ENCODE measurements at regions not wholly inside any gene's neighbourhood (a gene's known extent, or its start where the extent isn't known, plus 50 kb on each side); places are given as distances from the start of the nearest gene placed in this dataset.

DNA sequence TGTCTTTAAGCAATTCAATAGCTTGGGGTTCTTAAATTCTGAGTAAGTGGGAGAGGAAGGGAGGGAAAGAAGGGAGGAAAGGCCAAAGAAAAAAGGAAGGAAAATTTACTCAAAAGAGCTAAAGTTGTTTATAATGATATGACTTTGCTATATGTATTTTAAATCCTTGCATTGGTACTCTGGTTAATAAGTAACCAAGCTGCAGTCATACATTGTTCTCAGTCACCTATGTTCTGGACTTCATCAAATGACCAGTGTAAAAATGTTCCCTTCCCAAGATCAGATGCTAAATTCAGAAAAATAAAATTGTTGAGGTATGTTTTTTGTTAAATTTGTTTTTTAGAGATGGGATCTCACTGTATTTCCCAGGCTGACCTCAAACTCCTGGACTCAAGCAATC, 259.9 kb upstream of the CPNE8 start:
- H3K27ac ChIP-seq (ENCODE audit: poor library complexity, severe bottlenecking) = no peak overlapping the region
- TF ChIP-seq, protein P1, sequence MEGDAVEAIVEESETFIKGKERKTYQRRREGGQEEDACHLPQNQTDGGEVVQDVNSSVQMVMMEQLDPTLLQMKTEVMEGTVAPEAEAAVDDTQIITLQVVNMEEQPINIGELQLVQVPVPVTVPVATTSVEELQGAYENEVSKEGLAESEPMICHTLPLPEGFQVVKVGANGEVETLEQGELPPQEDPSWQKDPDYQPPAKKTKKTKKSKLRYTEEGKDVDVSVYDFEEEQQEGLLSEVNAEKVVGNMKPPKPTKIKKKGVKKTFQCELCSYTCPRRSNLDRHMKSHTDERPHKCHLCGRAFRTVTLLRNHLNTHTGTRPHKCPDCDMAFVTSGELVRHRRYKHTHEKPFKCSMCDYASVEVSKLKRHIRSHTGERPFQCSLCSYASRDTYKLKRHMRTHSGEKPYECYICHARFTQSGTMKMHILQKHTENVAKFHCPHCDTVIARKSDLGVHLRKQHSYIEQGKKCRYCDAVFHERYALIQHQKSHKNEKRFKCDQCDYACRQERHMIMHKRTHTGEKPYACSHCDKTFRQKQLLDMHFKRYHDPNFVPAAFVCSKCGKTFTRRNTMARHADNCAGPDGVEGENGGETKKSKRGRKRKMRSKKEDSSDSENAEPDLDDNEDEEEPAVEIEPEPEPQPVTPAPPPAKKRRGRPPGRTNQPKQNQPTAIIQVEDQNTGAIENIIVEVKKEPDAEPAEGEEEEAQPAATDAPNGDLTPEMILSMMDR (IDR thresholded peaks at IDR 0.05; ENCODE audit: poor library complexity, severe bottlenecking) = no peak
- no peaks in the 10 kb centered on the region for H3K27me3 ChIP-seq (ENCODE audit: insufficient read depth, poor library complexity, severe bottlenecking)
- no peaks in the 10 kb centered on the region for H3K36me3 ChIP-seq (ENCODE audit: low read depth)
- H3K9me3 ChIP-seq (ENCODE audit: severe bottlenecking) = no peaks in the 10 kb centered on the region
- DNase-seq (ENCODE audit: low spot score) = no peak
- no peak for ATAC-seq (ENCODE audit: low read depth)
- no peak overlapping the region for H3K4me3 ChIP-seq (ENCODE audit: severe bottlenecking)
- H3K4me1 ChIP-seq (ENCODE audit: insufficient read depth, poor library complexity, severe bottlenecking) = no peaks in the 10 kb centered on the region

DNA sequence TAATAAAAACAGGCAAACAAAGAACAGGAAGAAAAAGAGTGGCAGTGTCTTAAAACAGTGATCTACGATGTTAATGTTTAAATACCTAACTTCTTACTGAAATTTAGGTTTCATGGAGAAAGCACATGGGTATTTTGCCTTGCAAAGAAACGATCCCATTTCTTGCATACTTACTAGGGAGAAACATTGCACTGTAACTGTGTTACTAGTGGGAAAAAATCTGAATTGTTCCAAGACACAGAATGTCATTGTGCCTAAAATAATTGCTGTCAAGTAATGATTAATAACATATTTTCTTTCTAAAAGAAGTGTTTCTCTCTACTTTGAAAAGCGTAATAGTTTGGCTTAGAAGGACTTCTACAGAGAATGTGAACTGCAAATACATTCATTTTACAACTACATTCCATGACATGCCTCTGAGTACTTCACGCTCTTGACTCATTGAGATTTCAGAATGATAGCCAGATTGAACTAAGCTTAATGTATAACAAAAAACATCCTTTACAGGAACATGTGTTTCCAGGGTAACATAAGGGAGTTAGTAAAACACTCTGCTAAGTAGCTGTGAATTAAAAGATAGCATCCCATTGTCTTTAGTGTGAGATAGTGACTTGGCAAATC, 256.2 kb upstream of the CPNE8 start:
- TF ChIP-seq, protein P1 (IDR thresholded peaks at IDR 0.05; ENCODE audit: poor library complexity, severe bottlenecking) = no peak
- DNase-seq (ENCODE audit: low spot score) = no peak
- Histone ChIP-seq H3K4me1 (ENCODE audit: insufficient read depth, poor library complexity, severe bottlenecking) (no peaks in the 10 kb centered on the region), H3K27me3 (ENCODE audit: insufficient read depth, poor library complexity, severe bottlenecking) (no peaks in the 10 kb centered on the region), H3K9me3 (ENCODE audit: severe bottlenecking) (no peaks in the 10 kb centered on the region), H3K36me3 (ENCODE audit: low read depth) (no peaks in the 10 kb centered on the region), H3K27ac (ENCODE audit: poor library complexity, severe bottlenecking) (no peak overlapping the region), H3K4me3 (ENCODE audit: severe bottlenecking) (no peak overlapping the region)
- no peak for ATAC-seq (ENCODE audit: low read depth)

- TF ChIP-seq, protein P1 (IDR thresholded peaks at IDR 0.05; ENCODE audit: poor library complexity, severe bottlenecking) = no peak
- Histone ChIP-seq H3K27me3 (ENCODE audit: insufficient read depth, poor library complexity, severe bottlenecking) (no peaks in the 10 kb centered on the region), H3K4me3 (ENCODE audit: severe bottlenecking) (no peak overlapping the region), H3K27ac (ENCODE audit: poor library complexity, severe bottlenecking) (no peak overlapping the region), H3K36me3 (ENCODE audit: low read depth) (no peaks in the 10 kb centered on the region), H3K9me3 (ENCODE audit: severe bottlenecking) (no peaks in the 10 kb centered on the region), H3K4me1 (ENCODE audit: insufficient read depth, poor library complexity, severe bottlenecking) (no peaks in the 10 kb centered on the region)
- no peak for DNase-seq (ENCODE audit: low spot score)
- no peak for ATAC-seq (ENCODE audit: low read depth)
Observed at GRCh38 chr12:39157696-39158342, 252.4 kb upstream of the CPNE8 start.

- H3K27ac ChIP-seq (ENCODE audit: poor library complexity, severe bottlenecking) = no peak overlapping the region
- H3K27me3 ChIP-seq (ENCODE audit: insufficient read depth, poor library complexity, severe bottlenecking) = peaks cover 16% of the 10 kb centered on the region
- peaks cover 2% of the 10 kb centered on the region for H3K9me3 ChIP-seq (ENCODE audit: severe bottlenecking)
- H3K4me1 ChIP-seq (ENCODE audit: insufficient read depth, poor library complexity, severe bottlenecking) = no peaks in the 10 kb centered on the region
- no peak overlapping the region for H3K4me3 ChIP-seq (ENCODE audit: severe bottlenecking)
- DNase-seq (ENCODE audit: low spot score) = no peak
- TF ChIP-seq, protein P1 (IDR thresholded peaks at IDR 0.05; ENCODE audit: poor library complexity, severe bottlenecking) = no peak
- 0 out of 3 replicates have a peak, but pooled peaks have one; percentile 38 for ATAC-seq (ENCODE audit: low read depth)
- H3K36me3 ChIP-seq (ENCODE audit: low read depth) = no peaks in the 10 kb centered on the region
Observed at GRCh38 chr12:39145175-39145999, 240.0 kb upstream of the CPNE8 start.
